CD8-positive, alpha-beta memory T cell (primary cell): ENCODE measurements at regions not wholly inside any gene's neighbourhood (a gene's known extent, or its start where the extent isn't known, plus 50 kb on each side); places are given as distances from the start of the nearest gene placed in this dataset.

Experiments
- CTCF ChIA-PET: fragments of 350-600 bp; sonication (Branson Sonifier 250); formaldehyde crosslinking; loops from one replicate; lab custom pipeline; 2021; ENCODE audit warnings: antibody characterized with exemption; lab: Charles Lee
- POLR2A ChIA-PET: fragments of 350-600 bp; sonication (Branson Sonifier 250); formaldehyde crosslinking; loops from one replicate; lab custom pipeline; 2021; ENCODE audit warnings: antibody characterized with exemption; lab: Charles Lee
- DNase-seq, 5 donors: peaks; one replicate each; pipeline versions ENCODE4 v3.0.0 to v3.0.0-alpha.2; 2020 to 2022; ENCODE audit warnings: mixed read lengths in 1 of 5
- H3K27ac ChIP-seq: one replicate; pipeline ENCODE4 v1.7.0; 2013; ENCODE audit warnings: low read depth, mild to moderate bottlenecking, low read length, moderate library complexity
- H3K27me3 ChIP-seq: 2 replicates; pipeline ENCODE4 v1.7.0; 2013; ENCODE audit warnings: low read length, mild to moderate bottlenecking; ENCODE audit not compliant: insufficient read depth, poor library complexity, severe bottlenecking
- H3K36me3 ChIP-seq: 2 replicates; pipeline ENCODE4 v1.7.0; 2013; ENCODE audit warnings: mild to moderate bottlenecking, low read length, moderate library complexity; ENCODE audit not compliant: insufficient read depth
- H3K4me1 ChIP-seq: 2 replicates; pipeline ENCODE4 v1.7.0; 2013; ENCODE audit warnings: mild to moderate bottlenecking, low read length, moderate library complexity; ENCODE audit not compliant: insufficient read depth
- H3K4me3 ChIP-seq: 2 replicates; pipeline ENCODE4 v1.7.0; 2013; ENCODE audit warnings: mild to moderate bottlenecking, low read length
- H3K9me3 ChIP-seq: 2 replicates; pipeline ENCODE4 v1.7.0; 2013; ENCODE audit warnings: mild to moderate bottlenecking, low read length
- H3K27ac Mint-ChIP-seq, 8 donors: one replicate each; pipeline ENCODE4 v1.8.0; 2020 to 2021; ENCODE audit warnings: mixed read lengths in 8 of 8, mild to moderate bottlenecking in 6 of 8, inconsistent platforms in 3 of 8, moderate library complexity in 3 of 8
- H3K27me3 Mint-ChIP-seq, 2 donors: one replicate each; pipeline ENCODE4 v1.8.0; 2020 to 2021; ENCODE audit warnings: mixed read lengths in 2 of 2, mild to moderate bottlenecking in 1 of 2, moderate library complexity in 1 of 2
- H3K36me3 Mint-ChIP-seq, 3 donors: one replicate each; pipeline ENCODE4 v1.8.0; 2020 to 2021; ENCODE audit warnings: mixed read lengths in 3 of 3, inconsistent platforms in 1 of 3, mild to moderate bottlenecking in 1 of 3
- H3K4me1 Mint-ChIP-seq, 3 donors: one replicate each; pipeline ENCODE4 v1.8.0; 2020 to 2021; ENCODE audit warnings: mixed read lengths in 3 of 3, inconsistent platforms in 1 of 3, mild to moderate bottlenecking in 1 of 3
- H3K4me3 Mint-ChIP-seq, 7 donors: one replicate each; pipeline ENCODE4 v1.8.0; 2020 to 2021; ENCODE audit warnings: mixed read lengths in 7 of 7, mild to moderate bottlenecking in 6 of 7, moderate library complexity in 4 of 7, inconsistent platforms in 2 of 7
- H3K9me3 Mint-ChIP-seq, 5 donors: one replicate each; pipeline ENCODE4 v1.8.0; 2020 to 2022; ENCODE audit warnings: mixed read lengths in 5 of 5, mild to moderate bottlenecking in 3 of 5, moderate library complexity in 2 of 5, inconsistent platforms in 1 of 5

GRCh38 chr2:234420408-234420807 lies 76.5 kb downstream of the ARL4C start:
- Histone ChIP-seq H3K36me3 (no peaks in the 10 kb centered on the region), H3K27ac (no peak overlapping the region), H3K9me3 (no peaks in the 10 kb centered on the region), H3K27me3 (no peaks in the 10 kb centered on the region), H3K4me1 (peaks cover 60% of the 10 kb centered on the region), H3K4me3 (no peak overlapping the region)
- ChIA-PET POLR2A (interaction anchor here (0.8 kb wide), 1 partner anchor 34 kb away, joined by 5 read pairs; no protein-coding TSS in a partner anchor), CTCF (interaction anchor here (0.9 to 1.7 kb wide), 8 partner anchors 10 to 132 kb away, joined by 3 to 6 read pairs (median 4); partner anchors contain the start of gene ARL4C)
- DNase-seq, result peak in 4 of 5 donors; percentile 13 to 63 (median 51)
- Mint-ChIP-seq H3K36me3 (peaks cover 0 to 9% (median 6%) of the 10 kb centered on the region in 3 donors), H3K4me1 (peaks cover 55 to 86% (median 81%) of the 10 kb centered on the region in 3 donors), H3K4me3 (peak overlapping the region in 6 of 7 donors; percentile 24 to 87 (median 51)), H3K27ac (peak overlapping the region; percentile 77 to 100 (median 100)), H3K9me3 (peaks cover 2 to 4% (median 4%) of the 10 kb centered on the region in 5 donors), H3K27me3 (no peaks in the 10 kb centered on the region)

- Histone ChIP-seq H3K27ac (no peak overlapping the region), H3K4me3 (no peak overlapping the region), H3K36me3 (no peaks in the 10 kb centered on the region), H3K27me3 (no peaks in the 10 kb centered on the region), H3K9me3 (no peaks in the 10 kb centered on the region), H3K4me1 (peaks cover 53% of the 10 kb centered on the region)
- CTCF ChIA-PET, result interaction anchor here (1.0 to 1.6 kb wide), 3 partner anchors 9 to 116 kb away, joined by 3 to 4 read pairs (median 3); no protein-coding TSS in a partner anchor
- no peaks in the 10 kb centered on the region for H3K27me3 Mint-ChIP-seq
- peak overlapping the region; percentile 26 to 100 (median 99) for H3K27ac Mint-ChIP-seq
- H3K4me3 Mint-ChIP-seq, result peak overlapping the region in 1 of 7 donors; percentile 74
- peaks cover 2 to 4% (median 4%) of the 10 kb centered on the region in 5 donors for H3K9me3 Mint-ChIP-seq
- H3K4me1 Mint-ChIP-seq, result peaks cover 53 to 86% (median 81%) of the 10 kb centered on the region in 3 donors
- no peak for DNase-seq
- H3K36me3 Mint-ChIP-seq, result peaks cover 0 to 9% (median 6%) of the 10 kb centered on the region in 3 donors
- POLR2A ChIA-PET, result no interaction called here
Observed at GRCh38 chr2:234419726-234420125, 77.2 kb downstream of the ARL4C start.

GRCh38 chr2:234415706-234416105 lies 81.2 kb downstream of the ARL4C start:
- Histone ChIP-seq H3K4me1 (peaks cover 20% of the 10 kb centered on the region), H3K36me3 (no peaks in the 10 kb centered on the region), H3K27me3 (no peaks in the 10 kb centered on the region), H3K4me3 (no peak overlapping the region), H3K27ac (no peak overlapping the region), H3K9me3 (no peaks in the 10 kb centered on the region)
- DNase-seq, result no peak
- H3K27ac Mint-ChIP-seq, result peak overlapping the region in 5 of 8 donors; percentile 31 to 90 (median 58)
- POLR2A ChIA-PET, result no interaction called here
- no peaks in the 10 kb centered on the region for H3K27me3 Mint-ChIP-seq
- peaks cover 28 to 70% (median 58%) of the 10 kb centered on the region in 3 donors for H3K4me1 Mint-ChIP-seq
- no peak overlapping the region for H3K4me3 Mint-ChIP-seq
- H3K9me3 Mint-ChIP-seq, result peaks cover 2 to 4% (median 4%) of the 10 kb centered on the region in 5 donors
- CTCF ChIA-PET, result interaction anchor here (1.2 kb wide), 1 partner anchor 41 kb away, joined by 3 read pairs; no protein-coding TSS in a partner anchor
- peaks cover 0 to 9% (median 6%) of the 10 kb centered on the region in 3 donors for H3K36me3 Mint-ChIP-seq

- Histone ChIP-seq H3K27ac (no peak overlapping the region), H3K4me1 (peaks cover 9% of the 10 kb centered on the region), H3K4me3 (no peak overlapping the region), H3K36me3 (no peaks in the 10 kb centered on the region), H3K9me3 (no peaks in the 10 kb centered on the region), H3K27me3 (no peaks in the 10 kb centered on the region)
- POLR2A ChIA-PET, result interaction anchor here (1.0 kb wide), 1 partner anchor 11 kb away, joined by 8 read pairs; no protein-coding TSS in a partner anchor
- CTCF ChIA-PET, result interaction anchor here (1.0 to 1.2 kb wide), 3 partner anchors 9 to 279 kb away, joined by 3 read pairs; no protein-coding TSS in a partner anchor
- Mint-ChIP-seq H3K4me1 (peaks cover 18 to 61% (median 47%) of the 10 kb centered on the region in 3 donors), H3K9me3 (peaks cover 2 to 4% (median 4%) of the 10 kb centered on the region in 5 donors), H3K27me3 (no peaks in the 10 kb centered on the region), H3K4me3 (no peak overlapping the region), H3K27ac (peak overlapping the region in 5 of 8 donors; percentile 33 to 90 (median 44)), H3K36me3 (peaks cover 0 to 9% (median 6%) of the 10 kb centered on the region in 3 donors)
- DNase-seq, result no peak
Observed at GRCh38 chr2:234414596-234414995, 82.3 kb downstream of the ARL4C start.

- H3K4me1 Mint-ChIP-seq, result peaks cover 16 to 50% (median 38%) of the 10 kb centered on the region in 3 donors
- no peak for DNase-seq
- CTCF ChIA-PET, result interaction anchor here (1.3 to 1.5 kb wide), 3 partner anchors 9 to 277 kb away, joined by 3 read pairs; no protein-coding TSS in a partner anchor
- H3K36me3 Mint-ChIP-seq, result peaks cover 0 to 4% (median 0%) of the 10 kb centered on the region in 3 donors
- Histone ChIP-seq H3K4me1 (peaks cover 7% of the 10 kb centered on the region), H3K9me3 (no peaks in the 10 kb centered on the region), H3K36me3 (no peaks in the 10 kb centered on the region), H3K27ac (no peak overlapping the region), H3K27me3 (no peaks in the 10 kb centered on the region), H3K4me3 (no peak overlapping the region)
- peaks cover 0 to 2% (median 0%) of the 10 kb centered on the region in 5 donors for H3K9me3 Mint-ChIP-seq
- peak overlapping the region in 3 of 8 donors; percentile 14 to 73 (median 45) for H3K27ac Mint-ChIP-seq
- POLR2A ChIA-PET, result interaction anchor here (0.7 kb wide), 1 partner anchor 9 kb away, joined by 3 read pairs; no protein-coding TSS in a partner anchor
- no peak overlapping the region for H3K4me3 Mint-ChIP-seq
- no peaks in the 10 kb centered on the region for H3K27me3 Mint-ChIP-seq
Observed at GRCh38 chr2:234412726-234413125, 84.2 kb downstream of the ARL4C start.

GRCh38 chr2:234411793-234412192 lies 85.1 kb downstream of the ARL4C start:
- CTCF ChIA-PET, result interaction anchor here (1.3 to 1.5 kb wide), 4 partner anchors 8 to 276 kb away, joined by 3 to 4 read pairs (median 3); no protein-coding TSS in a partner anchor
- no peak overlapping the region for H3K4me3 Mint-ChIP-seq
- Histone ChIP-seq H3K4me1 (peaks cover 7% of the 10 kb centered on the region), H3K9me3 (no peaks in the 10 kb centered on the region), H3K4me3 (no peak overlapping the region), H3K27ac (no peak overlapping the region), H3K27me3 (no peaks in the 10 kb centered on the region), H3K36me3 (no peaks in the 10 kb centered on the region)
- H3K4me1 Mint-ChIP-seq, result peaks cover 14 to 43% (median 34%) of the 10 kb centered on the region in 3 donors
- no peak overlapping the region for H3K27ac Mint-ChIP-seq
- no peak for DNase-seq
- H3K27me3 Mint-ChIP-seq, result no peaks in the 10 kb centered on the region
- no peaks in the 10 kb centered on the region for H3K9me3 Mint-ChIP-seq
- POLR2A ChIA-PET, result no interaction called here
- H3K36me3 Mint-ChIP-seq, result peaks cover 0 to under 1% (median 0%) of the 10 kb centered on the region in 3 donors

- H3K4me3 ChIP-seq, result no peak overlapping the region
- no peaks in the 10 kb centered on the region for H3K27me3 ChIP-seq
- Mint-ChIP-seq H3K4me1 (peaks cover 21 to 43% (median 38%) of the 10 kb centered on the region in 3 donors), H3K27me3 (no peaks in the 10 kb centered on the region), H3K4me3 (no peak overlapping the region), H3K9me3 (no peaks in the 10 kb centered on the region), H3K27ac (peak overlapping the region in 3 of 8 donors; percentile 57 to 93 (median 77)), H3K36me3 (no peaks in the 10 kb centered on the region)
- no peaks in the 10 kb centered on the region for H3K36me3 ChIP-seq
- ChIA-PET POLR2A (no interaction called here), CTCF (interaction anchor here (1.4 to 1.5 kb wide), 2 partner anchors 9 to 119 kb away, joined by 3 to 4 read pairs; no protein-coding TSS in a partner anchor)
- H3K27ac ChIP-seq, result no peak overlapping the region
- H3K4me1 ChIP-seq, result peaks cover 12% of the 10 kb centered on the region
- no peak for DNase-seq
- no peaks in the 10 kb centered on the region for H3K9me3 ChIP-seq
Observed at GRCh38 chr2:234410526-234410925, 86.4 kb downstream of the ARL4C start.

- peaks cover 16 to 36% (median 32%) of the 10 kb centered on the region in 3 donors for H3K4me1 Mint-ChIP-seq
- H3K9me3 Mint-ChIP-seq, result no peaks in the 10 kb centered on the region
- H3K4me3 Mint-ChIP-seq, result no peak overlapping the region
- CTCF ChIA-PET, result no interaction called here
- Histone ChIP-seq H3K4me3 (no peak overlapping the region), H3K27me3 (no peaks in the 10 kb centered on the region), H3K9me3 (no peaks in the 10 kb centered on the region), H3K27ac (no peak overlapping the region), H3K36me3 (no peaks in the 10 kb centered on the region), H3K4me1 (peaks cover 12% of the 10 kb centered on the region)
- no peaks in the 10 kb centered on the region for H3K36me3 Mint-ChIP-seq
- DNase-seq, result no peak
- POLR2A ChIA-PET, result no interaction called here
- H3K27me3 Mint-ChIP-seq, result no peaks in the 10 kb centered on the region
- peak overlapping the region in 2 of 8 donors; percentile 19 to 66 for H3K27ac Mint-ChIP-seq
Observed at GRCh38 chr2:234409590-234409989, 87.3 kb downstream of the ARL4C start.
